ENCODE measurements at regions not wholly inside any gene's neighbourhood (a gene's known extent, or its start where the extent isn't known, plus 50 kb on each side); places are given as distances from the start of the nearest gene placed in this dataset.

GRCh38 chr1:177439301-177439700 is 268.5 kb downstream of the BRINP2 start:
- no peak for TF ChIP-seq CTCF (IDR thresholded peaks at IDR 0.05)
- no peak for TF ChIP-seq EZH2 (IDR thresholded peaks at IDR 0.05; ENCODE audit: borderline replicate concordance, insufficient read depth, low read depth, low read length, poor library complexity, severe bottlenecking)

Data from B cell (primary cell).